Ramos (cell line): ENCODE measurements at regions not wholly inside any gene's neighbourhood (a gene's known extent, or its start where the extent isn't known, plus 50 kb on each side); places are given as distances from the start of the nearest gene placed in this dataset.
"Not testable (repeated sequence)": the region's sequence is repeated elsewhere in the genome, so short reads cannot be mapped to it uniquely, and the experiment has no call there.

ENCODE experiments used
- in situ Hi-C: fragments of 300-500 bp; cut with MboI; formaldehyde crosslinking; loops from one replicate; pipeline ENCODE4 v1.14.3; 2022; ENCODE audit warnings: low sequenced_read_pairs; ENCODE audit not compliant: unreplicated experiment

DNA sequence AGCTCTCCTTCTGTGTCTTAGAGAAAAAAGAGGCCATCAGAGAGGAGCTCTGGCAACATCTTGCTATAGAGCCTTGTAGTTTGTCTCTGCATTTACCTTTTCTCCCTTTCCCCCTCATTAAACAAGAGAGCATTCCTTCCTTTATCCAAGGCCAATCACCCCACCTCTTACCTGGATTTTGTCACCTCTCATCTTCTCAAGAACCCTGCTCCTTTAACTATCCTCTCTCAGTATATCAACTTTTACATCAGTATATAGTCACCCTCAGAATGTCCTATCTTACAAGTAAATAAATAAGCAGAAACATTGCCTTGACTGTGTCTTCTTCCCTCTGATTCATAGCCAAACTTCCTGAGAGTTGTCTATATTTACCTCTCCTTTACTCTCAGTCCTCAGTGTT, 105.0 kb upstream of the SLC38A2 start:
- in situ Hi-C loops: no loop called here

DNA sequence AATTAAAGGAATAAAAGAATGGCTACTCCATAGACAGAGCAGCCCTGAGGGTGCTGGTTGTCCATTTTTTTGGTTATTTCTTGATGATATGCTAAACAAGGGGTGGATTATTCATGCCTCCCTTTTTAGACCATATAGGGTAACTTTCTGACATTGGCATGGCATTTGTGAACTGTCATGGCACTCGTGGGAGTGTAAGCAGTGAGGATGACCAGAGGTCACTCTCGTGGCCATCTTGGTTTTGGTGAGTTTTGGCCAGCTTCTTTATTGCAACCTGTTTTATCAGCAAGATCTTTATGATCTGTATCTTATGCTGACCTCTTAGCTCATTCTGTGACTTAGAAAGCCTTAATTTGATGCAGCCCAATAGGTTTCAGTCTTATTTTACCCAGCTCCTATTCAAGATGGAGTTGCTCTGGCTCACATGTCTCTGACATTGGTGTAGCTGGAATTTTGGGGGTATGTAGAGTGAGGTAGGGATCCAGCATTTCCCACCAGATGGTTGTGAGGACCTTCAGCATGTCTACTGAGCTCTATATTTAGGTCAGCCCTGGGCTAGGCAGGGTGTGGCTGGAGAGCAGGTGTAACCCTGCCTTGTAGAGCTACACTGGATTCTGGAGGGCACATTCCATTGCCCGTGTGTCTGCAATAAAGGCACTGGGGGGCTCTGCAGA, 103.5 kb upstream of the SLC38A2 start:
- in situ Hi-C loops: no loop called here

DNA sequence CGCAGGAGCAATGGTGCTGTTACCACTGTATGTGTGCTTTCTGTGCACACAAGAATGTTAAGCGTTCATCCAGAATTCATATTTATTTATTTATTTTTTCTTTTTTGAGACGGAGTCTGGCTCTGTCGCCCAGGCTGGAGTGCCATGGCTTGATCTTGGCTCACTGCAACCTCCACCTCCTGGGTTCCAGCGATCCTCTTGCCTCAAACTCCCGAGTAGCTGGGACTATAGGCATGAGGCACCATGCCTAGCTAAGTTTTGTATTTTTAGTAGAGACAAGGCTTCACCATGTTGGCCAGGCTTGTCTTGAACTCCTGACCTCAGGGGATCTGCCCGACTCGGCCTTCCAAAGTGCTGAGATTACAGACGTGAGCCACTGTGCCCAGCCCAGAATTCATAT, 101.8 kb upstream of the SLC38A2 start:
- in situ Hi-C loops: not testable (repeated sequence)

DNA sequence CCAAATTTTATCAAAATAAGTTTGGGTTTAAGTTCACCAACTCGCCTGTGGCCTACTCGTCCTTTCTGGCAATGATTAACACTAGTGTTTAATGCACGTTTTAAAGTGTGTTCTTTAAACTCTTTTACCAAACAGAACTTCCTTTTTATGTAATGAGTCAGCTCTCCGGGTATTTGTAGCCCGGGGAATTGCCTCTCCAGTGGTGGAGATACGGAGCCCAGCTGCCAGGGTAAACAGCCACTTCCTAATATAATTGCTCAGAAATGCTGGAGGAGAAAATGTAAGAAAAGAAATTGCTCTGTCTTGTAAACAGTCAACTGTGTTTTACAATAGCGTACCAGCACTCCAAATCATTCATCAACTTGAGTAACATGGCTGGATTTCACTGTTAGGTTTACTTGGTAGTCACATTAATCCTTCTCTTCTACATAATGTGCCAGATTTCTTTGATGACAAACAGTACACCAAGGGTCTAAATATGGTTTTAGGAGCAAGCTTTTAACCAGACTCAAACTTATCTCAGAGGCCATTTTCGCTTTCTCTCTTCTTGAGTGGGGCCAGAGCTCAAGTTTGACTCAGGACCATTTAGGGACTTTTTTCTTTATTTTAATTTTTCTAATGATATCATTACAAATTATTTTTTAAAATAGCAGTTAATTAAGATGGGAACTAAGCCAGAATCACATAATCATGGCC, 101.2 kb upstream of the SLC38A2 start:
- in situ Hi-C loops: no loop called here

DNA sequence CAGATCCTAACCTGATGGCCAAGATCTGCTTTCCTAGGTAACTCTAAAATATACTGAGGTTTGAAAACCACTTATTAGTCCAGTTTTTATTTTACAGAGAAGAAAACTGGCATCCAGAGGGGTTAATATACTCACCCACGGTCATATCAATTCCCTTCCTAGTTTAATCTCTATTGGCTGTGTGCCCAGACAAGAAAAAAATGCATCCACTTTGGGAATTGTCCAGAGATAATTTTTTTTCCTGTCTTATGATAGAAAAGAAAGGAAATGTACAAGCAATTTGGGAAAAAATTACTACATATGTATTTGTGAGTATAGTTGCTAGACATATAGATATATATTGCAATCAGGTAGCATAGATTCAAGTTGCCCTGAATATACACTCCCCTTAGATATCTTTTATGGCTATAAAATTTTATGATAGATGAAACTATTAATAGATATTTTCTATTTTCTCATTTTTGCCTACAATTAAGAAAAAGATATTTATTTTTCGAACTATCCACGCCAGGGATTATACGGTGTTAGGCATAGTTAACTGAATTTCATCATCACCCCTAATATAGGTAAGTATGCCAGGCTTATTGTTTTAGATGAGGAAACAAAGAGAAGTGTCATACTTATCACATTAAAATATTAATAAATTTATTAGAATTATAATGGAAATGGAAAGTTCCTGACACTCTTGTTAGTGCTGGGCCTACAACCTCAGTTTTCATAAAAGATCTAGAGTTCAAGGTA, 100.5 kb upstream of the SLC38A2 start:
- in situ Hi-C loops: no loop called here

DNA sequence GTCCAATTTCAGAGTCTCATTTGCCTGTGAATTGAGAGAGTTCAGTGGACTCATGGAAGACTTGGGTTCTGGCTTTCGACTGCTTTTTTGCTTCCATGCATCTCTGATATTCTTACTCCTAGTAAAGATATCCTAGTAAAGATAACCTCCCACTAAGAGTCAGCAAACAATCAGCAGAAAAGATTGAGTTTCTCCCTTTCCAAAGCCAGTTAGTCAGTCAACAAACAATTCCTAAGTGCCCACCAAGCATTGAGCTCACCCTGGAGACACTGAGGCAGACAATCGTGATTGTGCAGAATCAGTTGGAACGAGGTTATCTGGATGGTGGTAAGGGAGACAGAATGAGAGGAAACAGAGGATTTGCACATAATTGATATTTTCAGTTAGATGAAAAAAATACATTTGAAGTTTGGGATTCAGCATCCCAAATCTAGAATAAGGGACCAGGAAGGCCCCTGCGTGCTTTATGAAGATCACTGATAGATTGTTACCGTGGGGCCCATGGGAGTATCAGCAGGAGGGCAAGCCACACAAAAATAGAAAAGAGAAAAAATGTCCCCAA, 99.7 kb upstream of the SLC38A2 start:
- in situ Hi-C loops: no loop called here

DNA sequence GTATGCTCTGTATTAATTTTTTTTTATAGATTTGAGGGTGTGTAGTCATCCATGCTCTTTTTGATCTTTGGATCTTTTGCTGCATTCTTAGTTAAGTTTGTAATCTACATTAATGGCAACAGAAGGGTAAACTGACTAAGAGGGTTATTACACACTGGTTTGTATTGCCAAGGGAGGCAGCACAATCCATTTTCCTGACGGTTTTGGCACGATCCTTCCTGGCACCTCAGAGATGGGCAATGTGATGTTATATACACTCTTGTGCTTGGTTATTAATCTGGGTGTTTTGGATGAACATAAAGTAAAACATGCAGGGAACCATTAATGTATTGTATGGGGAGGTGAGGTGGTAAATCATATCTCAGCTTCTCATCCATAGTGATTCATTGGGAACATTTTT, 98.8 kb upstream of the SLC38A2 start:
- in situ Hi-C loops: no loop called here

DNA sequence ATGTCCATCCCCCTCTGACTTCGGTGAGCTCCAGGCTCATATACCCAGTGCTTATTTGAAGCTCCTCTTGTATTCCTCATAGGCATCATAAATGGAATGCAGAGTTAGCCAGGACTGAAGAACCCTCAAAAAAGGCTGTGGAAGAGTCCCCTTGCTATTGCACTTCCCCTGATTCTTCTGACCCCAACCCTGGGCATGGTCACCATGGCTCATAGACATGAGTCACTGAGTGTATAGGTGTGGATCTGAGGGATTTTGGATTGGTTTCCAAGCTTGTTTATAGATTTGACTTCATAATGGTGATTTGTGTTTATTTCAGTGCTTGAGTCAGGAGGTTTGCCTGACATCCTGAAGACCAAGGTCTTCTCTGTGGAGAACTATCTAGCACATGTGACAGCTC, 98.4 kb upstream of the SLC38A2 start:
- in situ Hi-C loops: no loop called here

DNA sequence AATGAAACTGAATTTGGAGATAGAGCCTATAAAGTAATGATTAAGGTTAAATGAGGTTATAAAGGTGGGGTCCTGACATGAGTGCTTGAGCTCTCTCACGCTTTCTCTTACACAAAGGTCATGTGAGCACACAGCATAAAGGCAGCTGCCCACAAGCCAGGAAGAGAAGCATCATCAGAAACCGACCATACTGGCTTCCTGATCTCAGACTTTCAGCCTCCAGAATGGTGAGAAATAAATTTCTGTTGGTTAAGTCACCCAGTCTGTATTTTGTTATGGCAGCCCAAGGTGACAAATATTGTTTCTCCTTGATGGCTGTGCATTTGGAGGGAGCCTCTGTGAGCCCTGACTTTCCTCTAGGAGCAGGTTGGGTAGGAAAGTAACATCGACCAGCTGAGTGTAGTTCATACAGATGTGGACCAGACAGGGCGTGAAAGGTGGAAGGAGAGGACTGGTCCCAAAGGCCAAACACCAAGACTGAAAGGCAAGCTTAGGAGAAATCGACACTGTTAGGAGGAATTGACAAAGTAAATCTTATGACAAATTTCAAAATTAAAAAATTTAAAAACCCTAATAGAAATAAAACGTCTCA, 97.6 kb upstream of the SLC38A2 start:
- in situ Hi-C loops: no loop called here

DNA sequence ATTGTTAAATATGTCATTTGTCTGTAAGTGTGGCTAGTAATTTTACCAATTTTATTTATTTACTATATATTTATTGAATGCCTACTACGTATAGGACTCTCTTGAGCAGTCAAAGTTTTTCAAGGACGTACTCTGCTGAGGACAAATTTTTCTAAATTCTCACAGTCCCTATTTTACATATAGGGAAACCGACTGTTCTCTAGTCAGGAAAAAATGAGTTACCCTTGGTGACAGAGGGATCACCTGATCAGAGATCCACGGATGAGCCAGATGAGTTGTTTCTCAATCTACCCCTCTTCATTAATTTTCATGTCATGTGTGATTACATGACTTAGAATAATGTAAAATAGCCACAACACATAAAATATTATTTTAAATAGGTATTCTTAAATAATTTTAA, 96.2 kb upstream of the SLC38A2 start:
- in situ Hi-C loops: no loop called here

DNA sequence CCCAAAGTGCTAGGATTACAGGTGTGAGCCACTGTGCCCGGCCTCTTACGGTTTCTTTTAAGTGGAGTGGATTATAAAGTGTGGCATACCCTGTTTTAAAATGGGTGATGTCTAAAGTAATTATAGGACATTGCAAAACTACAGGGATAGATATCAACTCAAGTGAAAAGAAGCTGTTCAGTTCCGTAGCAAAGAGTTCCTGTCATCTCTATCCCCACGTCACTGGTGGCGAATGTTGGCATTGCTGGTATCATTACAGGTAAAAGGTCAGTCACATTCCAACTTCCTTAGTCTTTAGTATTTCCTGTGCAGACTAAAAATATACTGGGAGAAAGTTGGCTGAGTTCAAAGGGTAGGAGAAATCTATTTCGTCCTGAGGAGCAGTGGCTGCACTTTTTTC, 95.6 kb upstream of the SLC38A2 start:
- in situ Hi-C loops: no loop called here

DNA sequence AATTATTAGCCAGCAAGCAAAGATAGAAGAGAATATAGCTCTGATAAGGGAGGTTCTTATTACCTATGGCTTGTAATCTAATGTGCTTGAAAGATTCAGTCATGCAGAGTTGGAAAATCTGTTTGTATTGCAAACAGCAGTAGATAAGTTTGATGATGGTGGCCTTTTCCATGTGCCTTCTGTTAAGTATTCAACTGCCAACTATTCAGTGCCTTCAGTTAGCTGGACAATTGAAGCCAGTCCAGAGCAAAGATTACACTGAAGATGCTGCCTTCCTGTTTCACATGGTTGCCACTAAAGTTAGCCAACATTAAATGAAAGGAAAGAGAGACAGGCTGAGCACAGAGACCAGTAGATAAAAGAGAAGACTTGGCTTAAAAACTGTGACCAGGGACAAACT, 92.7 kb upstream of the SLC38A2 start:
- in situ Hi-C loops: no loop called here

DNA sequence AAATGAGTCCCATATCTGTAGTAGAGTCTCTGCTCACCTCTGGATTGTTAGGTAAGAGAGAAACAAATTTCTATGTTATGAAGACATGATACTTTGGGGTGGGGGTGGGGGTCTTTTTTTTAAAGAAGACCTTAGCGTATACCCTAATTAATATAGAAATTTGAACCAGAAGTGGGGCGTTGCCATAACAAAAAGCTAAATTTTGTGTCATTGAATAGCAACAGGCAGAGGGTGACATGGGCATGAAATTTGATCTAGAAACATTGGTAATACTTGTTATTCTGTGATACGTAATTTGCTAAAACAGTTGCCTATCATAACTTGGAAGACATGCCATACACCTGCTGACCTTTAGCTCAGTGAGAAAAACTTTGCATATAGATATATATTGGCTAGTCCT, 92.3 kb upstream of the SLC38A2 start:
- in situ Hi-C loops: no loop called here

DNA sequence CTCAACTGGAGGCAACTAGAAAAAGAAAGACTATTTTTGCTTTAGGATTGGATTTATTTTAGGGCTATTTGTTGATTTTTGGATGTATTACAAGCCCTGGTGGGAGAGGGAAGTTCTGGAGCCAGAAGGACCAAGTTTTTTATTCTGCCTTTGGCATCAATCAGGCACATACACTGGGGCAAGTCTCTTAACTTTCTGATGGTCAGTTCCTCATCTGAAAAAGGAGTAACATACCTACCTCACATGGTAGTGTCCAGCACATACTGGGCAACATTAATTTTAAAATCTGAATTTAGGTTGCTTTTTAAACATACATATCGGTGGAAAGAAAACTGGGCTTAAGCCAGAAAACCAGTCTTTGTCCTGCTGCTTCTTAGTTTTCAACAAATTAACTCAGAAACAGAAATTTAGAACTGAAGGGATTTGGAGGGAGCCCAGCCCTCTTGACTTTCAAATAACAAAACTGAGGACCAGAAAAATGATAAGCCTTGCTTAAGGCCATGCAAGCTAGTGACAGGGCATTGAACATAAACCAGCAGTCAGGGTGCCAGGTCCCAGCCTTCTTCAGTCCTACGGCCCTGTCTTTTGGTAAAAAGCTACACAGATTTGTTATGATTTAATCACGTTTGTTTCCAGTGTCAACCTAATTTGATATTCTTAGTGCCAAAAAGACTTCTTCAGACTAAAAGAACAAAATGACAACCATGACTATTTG, 90.2 kb upstream of the SLC38A2 start:
- in situ Hi-C loops: no loop called here

DNA sequence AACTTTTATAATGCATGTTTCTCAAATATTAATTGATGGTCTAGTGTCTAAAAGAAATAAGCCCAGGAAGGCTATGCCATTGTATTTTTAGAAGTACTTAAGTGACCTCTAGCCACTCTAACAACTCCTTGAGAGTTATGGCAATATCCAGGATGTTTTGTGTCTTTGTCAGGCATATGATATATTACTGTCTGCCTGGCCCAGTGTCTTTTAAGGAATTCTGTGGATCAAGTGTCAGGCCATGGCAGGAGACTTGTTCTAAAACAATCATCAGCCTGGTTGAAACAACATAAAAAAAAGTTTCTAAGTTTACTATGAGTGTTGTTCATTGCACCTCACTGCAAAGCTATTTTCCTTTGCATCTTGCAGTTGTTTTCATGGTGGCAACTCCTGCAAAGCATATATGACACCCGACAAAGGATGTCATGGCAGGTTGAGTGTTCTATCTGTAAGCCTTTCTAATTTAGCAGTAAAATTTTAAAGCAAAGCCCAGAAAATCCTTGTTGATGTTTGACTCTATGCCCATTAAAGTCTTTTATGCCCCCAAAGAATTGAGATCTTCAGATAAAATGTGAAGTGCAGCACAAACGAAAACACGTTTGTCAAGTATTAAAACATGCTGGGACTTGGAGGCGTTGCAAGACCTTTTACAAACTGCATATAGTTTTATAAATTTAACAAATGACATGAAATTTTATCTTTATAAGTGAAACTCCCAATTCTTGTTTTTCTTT, 89.5 kb upstream of the SLC38A2 start:
- in situ Hi-C loops: no loop called here

DNA sequence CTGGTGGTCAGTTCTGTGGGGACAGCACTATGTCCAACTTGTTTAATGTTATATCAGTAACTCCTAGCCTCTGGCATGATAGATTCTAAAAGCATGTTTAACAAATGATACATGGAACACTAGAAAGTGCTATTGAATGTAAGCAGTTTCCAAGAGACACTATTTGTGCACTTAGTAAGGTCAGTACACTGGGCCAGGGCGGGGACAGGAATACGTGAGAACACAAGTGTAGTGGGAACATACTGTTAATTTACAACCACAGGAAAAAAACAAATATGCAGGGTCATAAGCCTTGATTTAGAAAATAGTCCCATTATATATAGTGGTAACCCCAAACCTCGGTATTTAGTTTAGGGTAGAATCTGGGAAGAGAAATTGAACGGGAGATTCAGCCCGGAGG, 88.9 kb upstream of the SLC38A2 start:
- in situ Hi-C loops: no loop called here

DNA sequence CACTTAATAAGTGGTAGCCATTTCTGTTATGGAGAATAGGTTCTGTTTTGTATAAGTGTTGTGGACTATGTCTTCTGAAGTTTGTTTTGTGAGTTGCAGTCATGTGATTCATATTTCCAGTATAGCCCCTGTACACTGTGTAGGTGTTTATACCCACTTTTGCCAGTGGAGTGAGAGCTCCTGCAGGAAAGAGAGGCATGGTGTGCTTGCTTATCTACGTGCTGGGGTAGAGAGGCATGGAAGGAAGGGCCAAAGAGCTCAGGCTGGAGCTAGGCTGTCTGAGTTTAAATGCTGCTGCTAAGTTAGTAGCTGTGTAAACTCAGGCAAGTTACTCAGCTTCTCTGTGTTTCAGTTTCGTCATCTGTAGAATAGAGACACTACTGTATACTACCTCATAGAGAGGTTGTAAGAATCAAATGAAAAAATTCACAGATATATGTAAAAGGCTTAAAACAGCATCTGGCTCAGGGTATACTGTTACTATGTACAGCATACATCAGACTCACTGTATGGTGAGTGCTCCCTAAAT, 88.2 kb upstream of the SLC38A2 start:
- in situ Hi-C loops: no loop called here

DNA sequence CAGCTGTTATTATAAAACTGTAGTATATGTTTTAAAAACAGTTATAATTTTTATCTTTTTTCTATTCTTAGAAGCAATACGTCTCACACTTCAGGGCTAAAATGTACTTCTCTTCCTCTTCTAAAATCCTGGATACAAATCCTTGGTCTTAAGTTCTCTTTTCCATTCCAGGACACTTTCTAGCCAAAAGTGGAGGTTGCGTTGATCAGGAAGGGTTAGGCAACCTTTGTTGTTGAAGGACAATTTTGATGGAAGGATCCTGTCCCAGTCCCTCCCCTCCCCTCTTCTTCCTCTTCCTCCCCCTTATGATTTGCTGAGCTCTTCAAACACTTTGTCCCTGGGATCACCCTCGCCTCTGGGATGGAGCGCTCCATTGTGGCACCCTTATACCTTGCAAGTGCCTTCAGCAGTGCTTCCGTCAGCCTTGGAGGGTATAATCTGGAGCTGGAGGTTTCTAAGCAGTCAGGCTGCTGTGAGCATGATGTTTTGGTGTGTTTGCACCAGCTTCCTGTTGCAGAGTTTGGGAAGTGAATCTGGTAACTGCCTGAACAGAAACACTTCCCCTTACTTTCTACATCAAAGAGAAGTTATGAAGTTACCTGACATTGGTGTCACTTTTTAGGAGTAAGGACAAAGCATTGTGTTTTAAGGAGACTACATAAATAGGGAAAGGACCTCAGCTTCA, 87.4 kb upstream of the SLC38A2 start:
- in situ Hi-C loops: no loop called here

DNA sequence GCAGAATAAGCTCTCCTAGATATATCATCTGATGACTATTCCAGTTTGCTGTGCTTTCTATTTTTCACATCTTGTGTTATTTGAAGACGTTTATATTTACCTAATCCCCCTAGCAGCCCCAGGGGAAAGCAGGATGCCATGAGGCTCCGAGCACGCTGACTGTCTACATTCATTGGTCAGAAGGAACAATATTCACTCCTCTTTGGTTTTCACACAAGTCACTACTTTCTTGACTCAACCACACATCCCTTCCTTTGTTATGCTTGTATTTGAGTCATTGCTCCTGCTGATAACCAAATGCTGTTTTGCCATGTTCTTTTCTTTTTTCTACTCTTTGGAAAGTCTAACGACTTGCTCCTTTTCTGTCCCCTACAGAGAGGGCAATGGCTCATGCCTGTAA, 86.5 kb upstream of the SLC38A2 start:
- in situ Hi-C loops: no loop called here
